ENCODE measurements at regions not wholly inside any gene's neighbourhood (a gene's known extent, or its start where the extent isn't known, plus 50 kb on each side); places are given as distances from the start of the nearest gene placed in this dataset.

GRCh38 chr1:165025805-165026204, 330.7 kb downstream of the LMX1A start:
- no peak for DNase-seq

GRCh38 chr1:165014753-165015152, 341.8 kb downstream of the LMX1A start:
- DNase-seq: no peak

GRCh38 chr1:165011991-165012531, 344.5 kb downstream of the LMX1A start:
- no peak for DNase-seq

DNA sequence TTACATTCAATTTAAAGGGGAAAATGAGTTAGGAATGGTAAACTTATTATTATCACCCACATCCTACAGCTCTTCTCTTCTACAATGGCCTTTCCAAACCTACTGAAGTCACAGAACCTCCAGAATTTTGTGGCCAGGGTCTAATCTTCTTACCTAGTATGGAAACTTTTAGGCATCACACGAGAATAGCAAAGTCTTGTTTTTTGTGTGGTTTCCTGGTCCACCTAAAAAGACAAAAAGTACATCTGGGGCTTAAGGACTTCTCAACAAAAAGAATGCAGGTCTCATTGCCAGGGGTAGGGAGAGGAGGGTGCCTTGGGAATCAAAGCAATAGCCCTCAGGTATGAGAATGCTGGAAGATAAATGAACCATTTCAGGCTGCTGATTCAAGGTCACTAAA, 345.3 kb downstream of the LMX1A start:
- no peak for DNase-seq

- no peak for DNase-seq
These were observed 346.0 kb downstream of the LMX1A start for GRCh38 chr1:165010418-165011070.

DNA sequence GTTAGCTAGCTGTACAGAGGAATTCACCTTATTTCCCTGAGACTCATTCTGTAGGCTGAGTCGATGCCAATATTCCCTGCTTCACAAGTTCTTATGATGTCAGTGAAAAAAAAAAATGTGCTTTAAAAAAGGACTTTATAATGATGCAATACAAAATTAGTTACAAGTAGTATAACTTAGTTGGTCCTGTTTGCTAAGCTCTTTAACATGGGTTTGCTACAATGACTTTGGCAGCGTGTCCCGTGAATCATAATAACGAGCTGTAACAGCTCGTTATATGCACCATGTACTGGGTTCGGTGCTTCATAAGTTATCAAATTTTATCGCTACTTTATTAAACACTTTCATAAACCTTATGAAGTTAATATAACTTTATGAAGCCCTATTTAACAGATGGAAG, 349.7 kb downstream of the LMX1A start:
- DNase-seq: no peak

DNA sequence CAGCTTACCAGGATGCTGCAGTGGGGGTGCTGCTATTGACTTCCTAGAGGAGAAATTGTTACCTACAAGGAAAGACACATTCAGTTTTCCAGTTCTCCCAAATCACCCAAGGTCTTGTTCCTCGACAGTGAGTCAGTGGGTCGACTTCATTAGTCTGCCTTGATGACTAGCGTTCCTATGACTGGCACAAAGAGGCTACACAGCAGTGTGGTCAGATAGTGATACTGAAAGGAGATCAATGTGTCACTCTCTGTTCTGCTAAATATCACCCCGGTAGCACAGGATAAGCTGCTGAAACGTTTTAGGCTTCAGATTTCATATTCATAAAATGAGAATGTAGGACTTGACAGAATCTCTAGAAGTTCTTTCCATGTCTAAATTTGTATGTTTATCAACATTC, 357.4 kb downstream of the LMX1A start:
- DNase-seq: no peak

DNA sequence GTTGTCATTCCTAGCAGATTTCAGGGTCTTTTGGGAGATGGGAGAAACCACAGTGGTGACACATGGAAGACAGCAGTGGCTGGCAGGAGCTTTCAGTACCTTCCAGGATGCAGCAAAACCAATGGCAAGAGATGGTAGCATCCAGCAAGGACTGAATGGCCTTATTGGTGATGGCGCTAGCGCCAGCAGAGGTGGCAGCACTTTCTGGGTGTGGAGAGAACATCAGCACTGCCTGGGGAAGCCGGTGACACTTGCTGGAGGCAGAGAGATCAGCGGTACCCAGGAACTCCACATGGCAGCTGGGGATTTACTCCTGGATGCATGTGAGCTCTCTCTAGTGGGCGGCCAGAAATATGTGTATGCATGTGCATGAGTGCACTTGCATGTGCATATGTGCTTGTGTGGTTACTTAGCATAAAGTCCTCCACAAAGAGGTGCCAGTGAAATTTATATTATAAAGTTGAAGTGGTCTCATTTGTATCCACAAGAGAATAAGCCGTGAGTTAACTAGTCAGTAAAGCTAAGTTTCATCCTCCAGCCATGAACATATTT, 364.7 kb downstream of the LMX1A start:
- no peak for DNase-seq

DNA sequence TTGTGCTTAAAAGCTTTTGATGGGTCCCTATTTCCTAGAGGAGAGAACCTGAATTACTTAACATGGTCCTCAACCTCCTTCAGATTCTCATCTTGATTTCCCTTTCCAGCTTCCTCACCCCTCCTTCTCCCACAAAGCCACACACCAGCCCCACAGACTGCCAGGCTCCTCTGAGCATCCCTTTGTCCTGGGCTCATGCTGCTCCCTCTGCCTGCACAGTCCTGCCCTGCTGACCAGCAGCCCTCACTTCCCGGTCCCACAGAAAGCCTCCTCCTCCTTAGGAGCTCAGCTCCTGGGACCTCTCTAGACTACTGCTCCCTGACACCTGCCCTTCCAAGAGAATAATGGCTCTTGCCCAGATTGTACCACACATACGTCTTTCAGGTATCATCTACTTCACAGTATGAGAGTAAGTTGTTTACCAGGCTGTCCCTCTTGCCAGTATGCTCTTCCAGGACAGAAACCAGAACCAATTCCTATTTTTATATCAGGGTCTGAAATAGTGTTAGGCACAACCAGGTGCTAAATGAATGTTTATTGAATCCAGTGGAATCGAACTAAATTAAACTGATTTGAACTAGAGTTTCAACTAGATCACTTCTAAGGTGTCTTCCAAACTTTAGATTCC, 373.4 kb downstream of the LMX1A start:
- DNase-seq: no peak

GRCh38 chr1:164982545-164982944, 374.0 kb downstream of the LMX1A start:
- DNase-seq: no peak

DNA sequence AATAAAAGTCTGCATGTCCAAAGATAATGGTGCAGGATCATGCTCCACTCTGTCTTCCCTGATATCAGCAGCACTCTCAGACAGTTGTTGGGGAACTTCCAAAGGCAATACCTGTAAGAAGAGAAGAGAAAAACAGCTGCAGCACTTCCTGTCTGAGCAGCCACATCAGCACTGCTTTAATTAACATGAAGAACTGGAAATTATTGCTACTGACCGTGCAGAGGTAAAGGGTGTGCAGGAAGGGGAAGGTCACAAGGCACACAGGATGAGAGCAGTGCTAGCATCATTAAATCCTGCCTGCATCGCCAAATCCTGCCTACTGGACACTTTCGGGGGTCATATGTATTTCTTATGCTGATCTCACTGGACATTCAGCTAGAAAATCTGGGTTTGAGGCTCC, 379.0 kb downstream of the LMX1A start:
- DNase-seq: no peak

GRCh38 chr1:164971921-164972415, 384.5 kb downstream of the LMX1A start:
- DNase-seq: no peak

DNA sequence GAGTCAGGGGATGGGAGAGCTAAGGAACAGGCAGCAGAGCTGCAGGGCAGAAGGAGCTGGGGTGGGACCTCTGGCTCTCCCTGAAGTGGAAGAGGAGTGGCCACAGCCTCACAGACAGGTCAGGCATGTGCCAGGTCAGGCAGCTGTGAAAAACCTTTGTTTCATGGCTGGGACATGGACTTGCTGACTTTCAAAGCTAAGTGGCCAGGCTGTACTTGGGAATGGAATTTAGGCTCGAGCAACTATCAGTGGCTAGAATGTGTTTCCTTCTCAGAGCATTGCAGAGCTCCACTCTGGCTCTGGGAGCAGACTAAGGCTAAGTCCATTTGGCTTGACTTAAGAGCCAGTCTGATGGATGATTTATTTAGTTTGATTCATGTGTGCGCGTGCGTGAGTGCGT, 385.1 kb downstream of the LMX1A start:
- DNase-seq: no peak

- no peak for DNase-seq
These were observed 387.3 kb downstream of the LMX1A start for GRCh38 chr1:164969253-164969652.

DNA sequence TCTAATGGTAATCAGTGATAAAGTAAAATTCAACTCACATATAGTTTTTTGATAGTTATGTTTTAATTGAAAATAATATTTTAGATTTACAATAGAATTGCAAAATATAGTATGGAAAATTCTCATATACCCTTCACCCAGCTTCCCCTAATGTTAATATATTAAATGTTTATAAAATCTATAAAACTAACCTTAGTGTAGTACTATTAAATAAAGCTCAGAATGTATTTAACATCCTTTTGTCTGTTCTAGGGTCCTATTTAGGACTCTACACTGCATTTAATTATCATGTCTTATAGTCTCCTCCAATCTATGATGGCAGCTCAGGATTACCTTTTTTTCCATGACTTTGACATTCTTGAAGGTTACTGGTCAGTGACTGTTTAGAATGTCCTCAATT, 389.2 kb downstream of the LMX1A start:
- DNase-seq: no peak

DNA sequence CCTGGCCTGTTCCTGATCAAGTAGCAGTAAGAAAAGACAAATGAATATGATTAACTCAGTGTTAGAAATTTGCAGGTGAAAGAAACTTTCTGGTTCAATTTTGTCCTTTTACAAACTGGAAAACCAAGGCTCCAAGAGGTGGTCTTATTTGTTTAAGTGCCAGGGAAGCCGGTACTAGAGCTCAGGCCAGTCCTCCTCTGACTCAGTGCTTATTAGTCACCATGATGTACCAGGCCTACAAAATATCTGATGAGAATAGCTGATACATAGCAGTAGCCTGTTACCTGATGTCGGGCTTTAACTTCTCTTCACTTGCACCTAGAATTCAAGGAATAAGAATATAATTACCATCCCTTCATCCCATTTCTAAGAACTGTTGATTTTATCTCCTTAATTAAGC, 394.8 kb downstream of the LMX1A start:
- no peak for DNase-seq

DNA sequence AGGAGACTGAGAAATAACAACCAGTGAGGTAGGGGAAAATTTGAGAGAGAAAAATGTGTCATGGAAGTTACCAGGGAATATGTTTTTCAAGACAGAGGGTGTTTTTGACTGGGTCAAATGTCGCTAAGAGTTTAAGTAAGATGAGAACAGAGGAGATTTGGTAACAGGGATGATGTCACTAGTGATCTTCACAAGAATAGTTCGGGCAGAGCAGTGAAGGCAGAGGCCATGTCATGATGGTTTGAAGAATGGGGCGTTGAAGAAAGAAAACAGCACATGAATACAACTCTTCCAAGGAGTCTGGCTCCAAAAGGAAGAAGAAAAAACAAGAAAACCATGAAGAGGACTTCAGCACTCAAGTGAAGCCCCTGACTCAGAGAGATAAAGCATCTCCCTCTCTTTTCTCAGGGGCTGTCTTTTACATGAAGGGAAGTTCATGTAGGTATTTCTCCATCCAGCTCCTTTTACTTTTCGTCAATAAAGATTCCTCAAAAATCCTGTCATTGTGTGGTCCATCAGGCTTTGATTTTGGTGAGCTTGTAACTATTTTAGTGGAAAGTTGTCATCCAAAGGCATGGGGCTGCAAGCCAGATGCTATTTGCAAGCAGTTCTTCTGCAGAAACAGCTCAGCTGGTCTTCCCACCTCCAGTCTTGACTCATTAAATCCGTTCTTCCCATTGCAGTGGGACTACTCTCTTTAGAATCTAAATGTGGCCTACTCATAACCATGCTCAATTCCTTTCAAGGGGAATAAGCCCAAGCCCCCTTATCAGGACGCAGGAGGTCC, 397.3 kb downstream of the LMX1A start:
- DNase-seq: no peak

GRCh38 chr1:164953815-164954214, 394.8 kb downstream of the PBX1 start:
- no peak for DNase-seq

DNA sequence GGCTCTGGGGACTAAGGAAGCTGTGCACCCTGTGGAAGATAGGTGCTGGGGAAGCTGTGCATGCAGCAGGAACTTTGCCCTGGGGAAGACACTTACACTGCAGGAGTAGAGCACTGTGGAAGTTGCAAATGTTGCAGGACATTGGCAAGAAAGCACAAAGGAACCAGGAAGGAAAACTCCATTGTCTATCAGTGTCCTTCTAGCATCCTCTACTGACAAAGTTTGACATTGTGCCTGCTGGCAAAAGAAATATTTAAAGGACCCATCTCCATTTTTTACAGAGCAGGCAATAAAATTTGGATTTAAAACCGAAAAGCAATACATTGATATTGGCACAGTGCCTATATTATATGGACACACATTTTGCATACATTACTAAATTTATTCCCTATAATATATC, 394.1 kb downstream of the PBX1 start:
- no peak for DNase-seq

DNA sequence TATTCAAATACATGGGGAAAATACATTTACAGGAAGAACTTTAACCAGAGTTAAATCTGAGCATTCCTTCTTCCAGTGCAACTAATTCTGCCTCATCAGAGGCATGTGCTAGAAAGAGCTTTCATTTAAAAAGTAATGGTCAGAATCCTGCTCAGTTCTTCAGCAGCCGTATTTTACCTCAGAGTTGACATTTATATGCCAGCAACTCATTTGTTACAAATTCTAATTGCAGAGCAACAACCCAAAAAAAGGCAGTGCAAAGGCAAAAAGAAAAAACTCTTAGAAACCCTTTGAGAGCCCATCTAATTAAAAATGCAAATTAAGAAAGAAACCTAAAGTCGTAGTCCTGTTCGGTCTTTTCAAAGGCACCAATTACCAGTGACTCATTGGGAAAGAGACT, 392.5 kb downstream of the PBX1 start:
- no peak for DNase-seq

- no peak for DNase-seq
These were observed 391.6 kb downstream of the PBX1 start for GRCh38 chr1:164950541-164950986.

DNA sequence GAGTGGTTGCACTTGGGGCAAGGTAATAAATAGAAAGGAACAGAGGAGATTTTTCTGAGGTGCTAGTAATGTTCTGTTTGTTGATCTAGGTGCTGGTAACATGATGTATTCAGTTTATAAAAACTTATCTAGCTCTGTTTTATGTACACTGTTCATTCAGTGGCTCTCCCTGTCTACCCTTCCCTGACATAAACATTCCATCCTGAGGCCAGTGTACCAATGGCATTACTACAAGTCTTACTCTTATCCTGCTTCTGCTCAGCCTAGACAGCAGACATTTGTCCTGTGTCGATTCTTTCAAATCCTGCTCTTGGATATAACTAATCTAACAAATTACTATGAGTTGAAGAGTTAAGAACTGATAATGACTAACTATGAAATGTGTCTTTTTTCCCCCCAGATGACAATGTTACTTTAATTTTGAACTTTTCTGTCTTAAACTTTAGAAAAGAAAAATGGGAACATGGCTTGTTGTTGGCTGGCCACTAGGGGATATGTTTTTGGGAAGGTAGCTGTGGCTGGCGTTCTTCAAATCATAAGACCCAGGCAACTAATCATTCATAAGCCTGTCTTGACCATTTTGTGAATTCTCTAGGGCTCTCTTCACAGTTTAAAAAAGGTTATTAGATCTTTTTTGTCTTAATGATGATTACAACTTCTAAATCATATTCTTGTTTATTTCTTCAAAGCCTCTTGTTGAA, 390.9 kb downstream of the PBX1 start:
- no peak for DNase-seq

GRCh38 chr1:164948101-164948500, 389.1 kb downstream of the PBX1 start:
- DNase-seq: no peak

Measured in activated CD4-positive, alpha-beta T cell treated with anti-CD3 and anti-CD28 coated beads, Interleukin-2, amount 50 U/mL, for 16 hours (primary cell).